Bronchial epithelial cell (primary cell): ENCODE measurements at regions not wholly inside any gene's neighbourhood (a gene's known extent, or its start where the extent isn't known, plus 50 kb on each side); places are given as distances from the start of the nearest gene placed in this dataset.

Experiments
- DNase-seq: peaks from one replicate; pipeline ENCODE4 v3.0.0-alpha.2; 2010; ENCODE audit warnings: low read depth
- FAIRE-seq: peaks from 2 replicates; lab custom pipeline; 2011; peaks lifted over from hg19 to GRCh38; lab: Jason Lieb, UNC
- H3K27me3 ChIP-seq: 2 replicates; pipeline ENCODE4 v1.5.1; 2011; ENCODE audit warnings: low read length; ENCODE audit not compliant: control insufficient read depth, insufficient read depth
- H3K36me3 ChIP-seq: 2 replicates; pipeline ENCODE4 v1.5.1; 2011; ENCODE audit warnings: low read length; ENCODE audit not compliant: control insufficient read depth, insufficient read depth
- H3K4me3 ChIP-seq: 2 replicates; pipeline ENCODE4 v1.5.1; 2011; ENCODE audit warnings: mild to moderate bottlenecking, low read depth, low read length, control low read depth
- TF ChIP-seq, protein P1 (sequence below): IDR thresholded peaks from 2 replicates; pipeline ENCODE4 v1.5.1; 2011; ENCODE audit warnings: mild to moderate bottlenecking, moderate library complexity, low read length, control low read depth, inconsistent platforms; ENCODE audit not compliant: insufficient read depth, severe bottlenecking

DNA sequence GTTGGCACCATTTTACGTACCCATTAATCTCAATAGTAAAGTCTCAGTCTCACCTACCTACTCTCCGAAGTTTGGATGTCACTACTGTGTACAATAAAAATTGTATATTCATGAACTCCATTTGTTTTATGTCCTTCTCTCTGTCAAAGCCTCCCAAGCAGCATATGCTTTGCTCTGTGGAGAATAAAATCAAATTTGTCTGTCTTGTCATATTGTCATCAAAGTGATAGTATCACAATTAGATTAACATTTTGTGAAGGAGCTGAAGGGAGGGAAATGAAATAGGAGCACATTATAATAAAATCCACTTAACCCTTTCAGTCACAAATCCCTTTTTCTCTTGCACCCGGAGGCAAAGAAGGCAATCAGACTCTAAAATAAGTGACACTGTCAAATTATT is 177.1 kb upstream of the RRP15 start:
- FAIRE-seq = no peak
- TF ChIP-seq, protein P1, sequence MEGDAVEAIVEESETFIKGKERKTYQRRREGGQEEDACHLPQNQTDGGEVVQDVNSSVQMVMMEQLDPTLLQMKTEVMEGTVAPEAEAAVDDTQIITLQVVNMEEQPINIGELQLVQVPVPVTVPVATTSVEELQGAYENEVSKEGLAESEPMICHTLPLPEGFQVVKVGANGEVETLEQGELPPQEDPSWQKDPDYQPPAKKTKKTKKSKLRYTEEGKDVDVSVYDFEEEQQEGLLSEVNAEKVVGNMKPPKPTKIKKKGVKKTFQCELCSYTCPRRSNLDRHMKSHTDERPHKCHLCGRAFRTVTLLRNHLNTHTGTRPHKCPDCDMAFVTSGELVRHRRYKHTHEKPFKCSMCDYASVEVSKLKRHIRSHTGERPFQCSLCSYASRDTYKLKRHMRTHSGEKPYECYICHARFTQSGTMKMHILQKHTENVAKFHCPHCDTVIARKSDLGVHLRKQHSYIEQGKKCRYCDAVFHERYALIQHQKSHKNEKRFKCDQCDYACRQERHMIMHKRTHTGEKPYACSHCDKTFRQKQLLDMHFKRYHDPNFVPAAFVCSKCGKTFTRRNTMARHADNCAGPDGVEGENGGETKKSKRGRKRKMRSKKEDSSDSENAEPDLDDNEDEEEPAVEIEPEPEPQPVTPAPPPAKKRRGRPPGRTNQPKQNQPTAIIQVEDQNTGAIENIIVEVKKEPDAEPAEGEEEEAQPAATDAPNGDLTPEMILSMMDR = no peak

DNA sequence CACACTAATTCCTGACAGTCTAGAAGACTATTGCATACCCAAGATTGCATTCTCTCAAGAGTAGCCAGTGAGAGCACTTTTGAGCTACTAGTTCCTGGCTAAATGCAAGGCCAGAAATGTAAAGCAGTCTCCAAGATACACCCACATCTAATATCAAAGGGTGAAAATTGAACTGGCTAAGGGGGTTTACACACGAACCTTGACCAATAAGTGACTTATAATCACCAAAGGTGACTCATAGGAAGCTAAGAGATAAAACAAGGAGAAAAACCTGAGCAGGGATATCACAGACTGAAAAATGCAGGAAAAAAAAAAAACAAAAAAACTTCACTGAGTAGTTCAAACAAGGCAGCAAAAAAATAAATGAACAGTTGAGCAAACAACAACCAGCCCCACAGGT is 172.2 kb upstream of the RRP15 start:
- Histone ChIP-seq H3K36me3 (no peaks in the 10 kb centered on the region), H3K27me3 (no peaks in the 10 kb centered on the region), H3K4me3 (no peak overlapping the region)
- DNase-seq = no peak
- TF ChIP-seq, protein P1 = no peak
- no peak for FAIRE-seq

More for the DNA sequence above, 177.1 kb upstream of the RRP15 start:
- no peak for DNase-seq
- no peaks in the 10 kb centered on the region for H3K27me3 ChIP-seq
- H3K36me3 ChIP-seq = no peaks in the 10 kb centered on the region
- H3K4me3 ChIP-seq = no peak overlapping the region

- H3K4me3 ChIP-seq = no peak overlapping the region
- TF ChIP-seq, protein P1 = no peak
- no peaks in the 10 kb centered on the region for H3K36me3 ChIP-seq
- no peaks in the 10 kb centered on the region for H3K27me3 ChIP-seq
- DNase-seq = no peak
- FAIRE-seq = no peak
Observed at GRCh38 chr1:218123968-218124367, 161.1 kb upstream of the RRP15 start.

GRCh38 chr1:218135371-218135770 is 149.7 kb upstream of the RRP15 start:
- TF ChIP-seq, protein P1 = no peak
- Histone ChIP-seq H3K4me3 (no peak overlapping the region), H3K27me3 (no peaks in the 10 kb centered on the region), H3K36me3 (no peaks in the 10 kb centered on the region)
- FAIRE-seq (no peak), DNase-seq (no peak)

DNA sequence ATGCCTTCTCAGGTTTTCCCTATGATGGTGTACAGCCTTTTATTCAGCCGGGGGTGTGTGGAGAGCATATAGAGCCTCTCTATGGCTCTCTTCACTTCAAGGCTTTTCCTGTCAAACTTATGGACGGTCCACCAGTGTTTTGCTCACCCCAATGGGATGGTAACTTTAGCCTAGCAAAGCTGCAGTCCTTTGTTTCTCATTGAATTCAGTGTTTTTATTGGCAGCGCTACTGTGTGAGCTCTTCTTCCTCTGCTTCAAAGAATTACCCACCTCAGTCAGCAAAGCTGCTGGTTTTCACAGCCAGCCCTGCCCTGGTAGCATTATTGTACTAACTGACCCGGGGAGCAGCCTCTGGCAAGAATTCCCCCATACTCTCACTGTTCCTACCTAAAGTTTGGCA is 145.3 kb upstream of the RRP15 start:
- Histone ChIP-seq H3K4me3 (no peak overlapping the region), H3K36me3 (no peaks in the 10 kb centered on the region), H3K27me3 (no peaks in the 10 kb centered on the region)
- TF ChIP-seq, protein P1 = no peak
- DNase-seq (no peak), FAIRE-seq (no peak)

GRCh38 chr1:218156595-218156994 is 128.5 kb upstream of the RRP15 start:
- DNase-seq (peak; percentile 20), FAIRE-seq (no peak)
- H3K4me3 ChIP-seq = no peak overlapping the region
- TF ChIP-seq, protein P1 = no peak
- H3K27me3 ChIP-seq = peaks cover 1% of the 10 kb centered on the region
- no peaks in the 10 kb centered on the region for H3K36me3 ChIP-seq
